Fibroblast of lung (primary cell): ENCODE measurements at regions not wholly inside any gene's neighbourhood (a gene's known extent, or its start where the extent isn't known, plus 50 kb on each side); places are given as distances from the start of the nearest gene placed in this dataset.

ENCODE experiments used
- DNase-seq, 2 donors: peaks; one replicate each; pipeline versions ENCODE4 v3.0.0 to v3.0.0-alpha.2; 2010; ENCODE audit warnings: low read depth in 2 of 2
- H2AFZ ChIP-seq: 2 replicates; pipeline ENCODE4 v1.5.1; 2012; ENCODE audit warnings: low read length, control low read depth, inconsistent platforms
- H3K27ac ChIP-seq: 2 replicates; pipeline ENCODE4 v1.5.1; 2011; ENCODE audit warnings: low read length, control low read depth; ENCODE audit not compliant: insufficient read depth
- H3K27me3 ChIP-seq: 2 replicates; pipeline ENCODE4 v1.5.1; 2011; ENCODE audit warnings: mild to moderate bottlenecking, low read length; ENCODE audit not compliant: control insufficient read depth, insufficient read depth
- H3K36me3 ChIP-seq: 2 replicates; pipeline ENCODE4 v1.5.1; 2011; ENCODE audit warnings: low read length; ENCODE audit not compliant: control insufficient read depth, insufficient read depth
- H3K4me1 ChIP-seq: 2 replicates; pipeline ENCODE4 v1.5.1; 2011; ENCODE audit warnings: low read length; ENCODE audit not compliant: control insufficient read depth, insufficient read depth; ENCODE audit errors: extremely low read depth
- H3K4me2 ChIP-seq: 2 replicates; pipeline ENCODE4 v1.5.1; 2011; ENCODE audit warnings: low read length, control low read depth; ENCODE audit not compliant: insufficient read depth; ENCODE audit errors: extremely low read depth
- H3K4me3 ChIP-seq, 4 experiments: fragments of 200-600 bp in 1 of 4; sonication (generic) in 1 of 4; replicated peaks in 1 of 4; 2 replicates each; pipeline ENCODE4 v1.5.1; 2011 to 2016; ENCODE audit warnings: low read length in 4 of 4, low read depth in 3 of 4, mild to moderate bottlenecking in 3 of 4, control low read depth in 2 of 4, inconsistent platforms in 1 of 4, mixed read lengths in 1 of 4; ENCODE audit not compliant: insufficient read depth in 1 of 4; ENCODE audit errors: control extremely low read depth in 1 of 4
- H3K79me2 ChIP-seq: 2 replicates; pipeline ENCODE4 v1.5.1; 2012; ENCODE audit warnings: mild to moderate bottlenecking, low read length, inconsistent platforms; ENCODE audit not compliant: control insufficient read depth, insufficient read depth
- H3K9ac ChIP-seq: 2 replicates; pipeline ENCODE4 v1.5.1; 2011; ENCODE audit warnings: mild to moderate bottlenecking, low read length, control low read depth; ENCODE audit not compliant: insufficient read depth
- H3K9me3 ChIP-seq: 2 replicates; pipeline ENCODE4 v1.5.1; 2012; ENCODE audit warnings: low read depth, low read length; ENCODE audit not compliant: control insufficient read depth, insufficient read depth
- H4K20me1 ChIP-seq: 2 replicates; pipeline ENCODE4 v1.5.1; 2011; ENCODE audit warnings: low read length; ENCODE audit not compliant: control insufficient read depth, insufficient read depth; ENCODE audit errors: extremely low read depth
- CTCF ChIP-seq, 2 donors: IDR thresholded peaks in 1 of 2; conservative IDR thresholded peaks in 1 of 2; 1 replicate in 1 of 2; 2 replicates in 1 of 2; pipeline ENCODE4 v1.5.1; 2011 to 2012; ENCODE audit warnings: low read length in 2 of 2, control low read depth in 1 of 2, inconsistent platforms in 1 of 2, low read depth in 1 of 2, mild to moderate bottlenecking in 1 of 2
- EZH2 ChIP-seq: IDR thresholded peaks from 2 replicates; pipeline ENCODE4 v1.5.1; 2012; ENCODE audit warnings: low read length, control low read depth, mild to moderate bottlenecking; ENCODE audit errors: missing control alignments

GRCh38 chr4:58411904-58412303 lies 1301.7 kb upstream of the IGFBP7 start:
- H3K9me3 ChIP-seq = no peaks in the 10 kb centered on the region
- H3K4me1 ChIP-seq = no peaks in the 10 kb centered on the region
- no peaks in the 10 kb centered on the region for H3K27me3 ChIP-seq
- no peak for TF ChIP-seq EZH2
- TF ChIP-seq CTCF (conservative IDR thresholded peaks at IDR 0.05 in 1 of 2, IDR thresholded peaks at IDR 0.05 in 1 of 2; ENCODE audit: low read depth in 1 of 2, low read length in 2 of 2) = no peak
- H4K20me1 ChIP-seq = no peaks in the 10 kb centered on the region
- no peak overlapping the region for H2AFZ ChIP-seq
- H3K4me2 ChIP-seq = no peak overlapping the region
- no peaks in the 10 kb centered on the region for H3K36me3 ChIP-seq
- no peak for DNase-seq
- H3K9ac ChIP-seq = no peak overlapping the region
- no peak overlapping the region for H3K27ac ChIP-seq
- no peak overlapping the region for H3K4me3 ChIP-seq
- no peaks in the 10 kb centered on the region for H3K79me2 ChIP-seq

GRCh38 chr4:58406762-58407161 lies 1296.6 kb upstream of the IGFBP7 start:
- Histone ChIP-seq H3K36me3 (no peaks in the 10 kb centered on the region), H3K9ac (no peak overlapping the region), H3K27me3 (no peaks in the 10 kb centered on the region), H3K4me1 (no peaks in the 10 kb centered on the region), H3K4me2 (no peak overlapping the region), H3K9me3 (no peaks in the 10 kb centered on the region), H3K27ac (no peak overlapping the region), H3K4me3 (no peak overlapping the region), H4K20me1 (no peaks in the 10 kb centered on the region), H2AFZ (no peak overlapping the region), H3K79me2 (no peaks in the 10 kb centered on the region)
- no peak for DNase-seq
- TF ChIP-seq EZH2 (no peak), CTCF (conservative IDR thresholded peaks at IDR 0.05 in 1 of 2, IDR thresholded peaks at IDR 0.05 in 1 of 2; ENCODE audit: low read depth in 1 of 2, low read length in 2 of 2) (no peak)

GRCh38 chr4:58368221-58368620 lies 1258.0 kb upstream of the IGFBP7 start:
- no peak for DNase-seq
- no peaks in the 10 kb centered on the region for H3K36me3 ChIP-seq
- H2AFZ ChIP-seq = no peak overlapping the region
- H4K20me1 ChIP-seq = no peaks in the 10 kb centered on the region
- H3K79me2 ChIP-seq = no peaks in the 10 kb centered on the region
- H3K4me3 ChIP-seq = no peak overlapping the region
- H3K4me2 ChIP-seq = no peak overlapping the region
- H3K27me3 ChIP-seq = no peaks in the 10 kb centered on the region
- TF ChIP-seq CTCF (conservative IDR thresholded peaks at IDR 0.05 in 1 of 2, IDR thresholded peaks at IDR 0.05 in 1 of 2; ENCODE audit: low read depth in 1 of 2, low read length in 2 of 2) = no peak
- no peak for TF ChIP-seq EZH2
- H3K27ac ChIP-seq = no peak overlapping the region
- H3K9me3 ChIP-seq = no peaks in the 10 kb centered on the region
- H3K9ac ChIP-seq = no peak overlapping the region
- no peaks in the 10 kb centered on the region for H3K4me1 ChIP-seq
